HTR-8/SVneo (cell line): ENCODE measurements at regions not wholly inside any gene's neighbourhood (a gene's known extent, or its start where the extent isn't known, plus 50 kb on each side); places are given as distances from the start of the nearest gene placed in this dataset.
"Not testable (repeated sequence)": the region's sequence is repeated elsewhere in the genome, so short reads cannot be mapped to it uniquely, and the experiment has no call there.

Experiments
- DNase-seq: peaks from one replicate; pipeline ENCODE4 v3.0.0; 2011; ENCODE audit warnings: low spot score, mixed read lengths; ENCODE audit not compliant: insufficient read length
- FAIRE-seq: peaks from 2 replicates; lab custom pipeline; 2011; peaks lifted over from hg19 to GRCh38; lab: Jason Lieb, UNC

DNA sequence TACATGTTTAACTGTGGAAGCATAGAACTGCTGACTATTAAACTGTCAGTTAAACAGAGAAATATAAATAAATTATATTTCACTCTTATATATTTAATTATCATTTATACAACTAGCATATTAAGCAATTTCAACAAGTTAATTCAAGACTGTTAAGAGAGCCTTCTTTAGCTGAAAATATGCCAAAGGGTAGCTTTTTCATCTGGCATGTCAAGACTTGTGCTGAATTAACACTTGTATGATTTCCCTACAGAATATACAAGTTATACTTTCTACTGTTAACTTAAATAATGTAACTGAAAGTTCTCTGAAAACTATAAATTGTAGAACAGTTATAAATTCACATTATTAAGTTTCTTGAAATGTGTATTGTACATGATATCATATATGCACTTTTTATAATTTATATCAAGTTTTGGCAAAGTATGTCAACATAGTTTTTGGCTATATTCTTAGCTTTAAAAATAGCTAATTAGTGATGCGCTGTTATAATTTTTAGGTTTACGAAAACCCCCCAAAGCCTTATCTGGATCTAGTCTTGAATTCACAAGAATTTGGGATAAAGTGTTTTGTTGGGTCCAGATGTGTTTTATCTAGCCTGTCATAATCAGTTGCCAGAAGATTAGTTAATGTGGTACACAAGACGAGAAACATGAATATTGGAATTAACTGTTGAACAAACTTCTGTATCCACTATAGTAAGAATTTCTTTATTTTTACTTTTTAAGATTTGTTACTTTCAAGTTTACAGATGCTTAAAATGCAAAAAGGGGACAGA lies 231.1 kb upstream of the FOXP2 start:
- FAIRE-seq = no peak

DNA sequence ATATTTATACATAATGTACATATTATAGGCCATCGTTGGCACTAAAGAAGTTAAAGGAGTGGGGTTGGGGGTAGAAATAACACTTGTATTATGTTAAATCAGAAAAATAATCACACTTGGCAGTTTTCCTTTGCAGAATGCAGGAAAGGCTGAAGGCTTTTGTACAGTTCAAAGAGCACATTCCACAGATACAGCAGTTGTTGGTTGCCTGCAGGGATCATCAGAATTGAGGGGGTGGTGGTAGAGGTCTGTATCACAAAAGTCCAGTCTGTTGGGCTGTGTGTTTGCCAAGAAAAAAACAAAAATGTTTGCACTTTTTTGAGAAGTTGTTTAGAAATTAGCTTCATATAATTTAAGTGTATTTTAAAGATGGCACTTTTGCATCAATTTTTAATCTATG lies 231.8 kb upstream of the FOXP2 start:
- DNase-seq = no peak
- FAIRE-seq = no peak

More for the DNA sequence above, 231.1 kb upstream of the FOXP2 start:
- DNase-seq = no peak

DNA sequence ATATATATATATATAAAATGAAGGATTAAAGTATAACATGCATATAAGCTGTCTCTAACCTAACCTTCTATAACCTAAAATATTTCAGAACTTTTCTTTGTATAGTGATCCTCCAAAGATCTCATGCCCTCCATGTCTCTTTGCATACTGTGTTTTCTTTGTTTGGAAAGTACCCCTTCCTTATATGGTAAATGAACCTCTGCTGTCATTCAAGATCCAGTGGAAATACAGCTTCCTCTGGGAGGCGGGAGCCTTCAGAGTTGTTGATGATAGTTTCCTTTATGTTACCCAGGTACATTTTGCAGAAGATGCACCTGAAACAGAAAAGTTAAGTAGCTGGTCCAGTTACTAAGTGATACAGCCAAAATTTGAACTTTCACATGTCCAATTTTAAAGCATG lies 233.3 kb upstream of the FOXP2 start:
- no peak for FAIRE-seq
- no peak for DNase-seq

DNA sequence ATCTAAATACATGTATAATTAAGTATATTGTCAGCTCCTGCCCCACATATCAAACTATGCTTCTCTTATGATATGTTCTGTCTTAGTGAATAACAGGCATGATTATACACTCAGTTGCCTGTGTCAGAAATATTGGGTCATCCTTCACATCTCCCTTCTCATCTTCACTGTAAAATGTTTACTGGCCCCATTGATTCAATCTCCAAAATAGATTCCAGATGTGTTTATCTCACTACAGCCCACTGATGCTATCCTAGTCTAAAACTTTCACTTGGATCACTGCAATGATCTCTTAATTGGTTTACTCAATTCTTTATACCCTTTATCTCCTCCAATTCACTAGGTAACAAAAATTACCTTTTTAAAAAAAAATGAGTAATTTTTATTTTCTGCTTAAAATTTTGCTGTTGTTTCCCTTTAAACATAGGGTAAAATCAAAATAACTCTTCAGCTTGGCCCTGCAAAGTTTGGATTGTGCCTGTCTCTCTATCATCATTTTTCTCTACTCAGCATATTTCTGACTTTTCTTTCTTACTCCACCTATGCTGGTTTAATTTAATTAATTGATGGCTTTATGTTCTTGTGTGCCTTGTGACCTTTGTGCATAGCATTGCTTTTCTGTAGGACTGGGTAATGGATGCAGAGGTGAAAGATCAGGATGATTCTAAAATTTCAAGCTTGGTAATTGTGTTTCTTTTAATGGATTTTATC lies 233.9 kb upstream of the FOXP2 start:
- DNase-seq (no peak), FAIRE-seq (no peak)

DNA sequence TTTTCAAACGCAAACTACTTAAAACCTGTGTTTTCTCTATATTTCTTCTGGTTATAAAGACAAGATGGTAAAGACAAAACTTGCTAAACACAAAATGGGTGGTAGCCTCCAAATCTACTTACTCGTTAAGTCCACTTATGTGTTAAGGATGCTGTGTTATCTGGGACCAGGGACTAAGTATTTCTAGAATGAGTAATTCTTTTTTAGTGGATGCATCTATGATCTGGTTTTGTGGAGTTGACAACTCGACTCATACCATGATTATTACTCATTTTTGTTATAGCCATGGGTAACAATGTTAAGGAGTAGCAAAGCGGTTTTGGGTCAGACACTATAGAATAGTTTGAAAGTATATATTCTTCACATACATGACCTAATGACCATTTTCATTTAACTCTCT lies 239.5 kb upstream of the FOXP2 start:
- FAIRE-seq (no peak), DNase-seq (no peak)

DNA sequence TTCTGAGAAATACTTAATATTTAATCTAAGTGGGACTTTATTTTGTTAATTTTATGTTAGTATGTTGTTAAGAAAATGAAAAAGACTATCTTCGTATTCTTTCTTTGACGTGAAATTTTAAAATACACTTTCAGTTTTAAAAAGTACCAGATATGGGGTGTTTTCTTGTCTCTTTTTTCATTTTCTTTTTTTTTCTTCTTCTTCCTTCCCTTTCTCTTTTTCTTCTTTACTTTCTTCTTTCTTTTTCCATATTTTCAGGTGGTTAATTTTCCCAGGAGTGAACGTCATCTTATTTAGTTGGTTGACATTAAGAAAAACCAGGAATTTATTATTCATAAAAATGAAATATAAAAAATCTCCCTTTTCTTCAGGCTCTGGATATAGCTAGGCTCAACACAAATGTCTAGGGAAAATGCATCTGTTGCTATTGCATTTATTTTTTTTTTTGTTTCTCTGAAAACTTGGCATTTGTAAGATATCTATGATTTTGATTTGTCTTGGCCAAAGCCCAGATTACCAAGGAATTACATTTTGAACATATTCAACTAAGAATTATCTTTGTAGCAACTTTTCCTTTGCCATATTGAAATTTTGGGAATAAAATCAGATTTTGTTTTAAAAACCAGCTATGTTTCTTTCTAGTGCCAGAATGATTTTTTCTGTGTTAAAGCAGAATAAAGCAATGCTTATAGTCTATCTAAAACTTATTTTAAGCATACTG lies 241.3 kb upstream of the FOXP2 start:
- DNase-seq (no peak), FAIRE-seq (no peak)

DNA sequence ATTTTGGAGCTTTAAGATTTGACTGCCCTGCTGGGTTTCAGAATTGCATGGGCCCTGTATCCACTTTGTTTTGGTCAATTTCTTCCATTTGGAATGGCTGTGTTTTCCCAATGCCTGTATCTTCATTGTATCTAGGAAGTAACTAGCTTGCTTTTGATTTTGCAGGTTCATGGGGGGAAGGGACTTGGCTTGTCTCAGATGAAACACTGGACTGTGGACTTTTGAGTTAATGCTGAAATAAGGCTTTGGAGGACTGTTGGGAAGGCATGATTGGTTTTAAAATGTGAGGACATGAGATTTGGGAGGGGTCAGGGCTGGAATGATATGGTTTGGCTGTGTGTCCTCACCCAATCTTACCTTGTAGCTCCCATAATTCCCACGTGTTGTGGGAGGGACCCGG lies 245.2 kb upstream of the FOXP2 start:
- FAIRE-seq = not testable (repeated sequence)

DNA sequence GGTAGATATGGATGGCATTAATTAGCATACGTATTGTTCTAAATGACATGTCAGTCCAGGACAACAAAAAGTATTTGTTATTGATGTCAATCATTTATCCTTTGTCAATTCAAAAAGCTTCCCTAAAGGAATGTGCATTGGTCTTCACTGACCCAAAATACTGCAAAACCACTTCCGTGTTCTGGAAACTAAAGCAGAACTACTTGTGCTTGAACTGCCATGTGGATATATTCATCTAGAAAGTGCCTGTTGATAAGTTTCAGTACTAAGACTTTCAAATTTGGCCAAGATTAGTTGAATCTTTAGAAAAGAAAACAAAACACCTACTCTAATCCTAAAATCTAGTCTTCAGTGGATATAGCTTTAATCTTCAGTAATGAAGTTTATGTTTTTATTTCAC lies 242.1 kb upstream of the PPP1R3A start:
- DNase-seq (no peak), FAIRE-seq (no peak)

More for the DNA sequence above, 245.2 kb upstream of the FOXP2 start:
- DNase-seq = not testable (repeated sequence)

DNA sequence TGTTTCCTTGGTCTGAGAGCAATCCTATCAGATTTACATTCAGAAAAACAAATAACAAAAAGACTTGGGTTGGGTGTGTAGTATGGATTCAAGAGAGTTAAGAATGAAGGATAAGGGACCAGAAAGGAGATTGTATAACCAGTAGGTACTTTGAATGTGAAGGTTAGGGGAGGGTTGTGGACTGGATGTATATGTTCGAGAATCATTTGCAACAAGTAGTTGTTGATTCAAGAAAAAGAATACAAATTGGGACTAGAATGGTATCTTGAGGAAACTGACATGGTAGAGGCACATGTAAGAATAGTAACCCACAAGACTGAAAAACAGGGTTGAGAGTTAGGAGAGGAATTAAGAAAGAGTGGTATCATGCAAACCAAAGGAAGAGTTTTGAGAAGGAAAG lies 240.0 kb upstream of the PPP1R3A start:
- DNase-seq (no peak), FAIRE-seq (no peak)

DNA sequence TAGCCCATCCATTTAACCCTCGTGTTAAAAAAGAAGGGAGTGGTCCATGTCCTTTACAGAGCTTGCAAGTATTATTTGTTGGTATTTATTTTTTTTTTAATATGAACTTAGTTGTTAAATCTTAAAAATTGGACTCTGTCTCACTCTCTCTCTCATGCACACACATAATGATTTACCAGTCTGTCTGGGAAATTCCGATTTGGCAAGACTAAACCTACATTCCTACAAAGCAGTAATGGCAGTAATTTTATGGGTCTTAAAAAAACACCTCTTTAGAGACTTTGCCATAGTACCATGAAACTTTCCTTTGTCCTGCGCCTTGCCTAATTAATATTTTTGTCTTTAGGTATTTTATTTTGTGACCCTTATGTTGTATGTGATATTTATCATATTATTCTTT lies 239.5 kb upstream of the PPP1R3A start:
- DNase-seq (no peak), FAIRE-seq (no peak)

DNA sequence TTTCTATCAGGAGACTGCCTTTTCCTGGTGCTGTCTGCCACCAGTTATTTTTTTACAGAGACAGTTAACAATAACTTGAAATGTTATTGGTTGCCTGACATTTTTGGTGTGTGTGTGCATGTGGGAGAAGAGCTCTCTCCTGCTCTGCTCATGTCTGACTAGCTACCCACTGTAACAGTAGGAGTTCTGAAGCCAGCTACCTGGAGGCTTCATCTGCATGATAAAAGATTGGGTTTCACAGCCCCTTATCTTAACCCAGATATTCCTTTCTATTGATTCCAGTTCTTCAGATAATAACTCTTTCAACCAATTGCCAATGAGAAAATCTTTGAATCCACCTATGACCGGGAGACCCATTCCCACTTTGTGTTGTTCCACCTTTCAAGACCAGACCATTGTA lies 237.4 kb upstream of the PPP1R3A start:
- FAIRE-seq (no peak), DNase-seq (no peak)

DNA sequence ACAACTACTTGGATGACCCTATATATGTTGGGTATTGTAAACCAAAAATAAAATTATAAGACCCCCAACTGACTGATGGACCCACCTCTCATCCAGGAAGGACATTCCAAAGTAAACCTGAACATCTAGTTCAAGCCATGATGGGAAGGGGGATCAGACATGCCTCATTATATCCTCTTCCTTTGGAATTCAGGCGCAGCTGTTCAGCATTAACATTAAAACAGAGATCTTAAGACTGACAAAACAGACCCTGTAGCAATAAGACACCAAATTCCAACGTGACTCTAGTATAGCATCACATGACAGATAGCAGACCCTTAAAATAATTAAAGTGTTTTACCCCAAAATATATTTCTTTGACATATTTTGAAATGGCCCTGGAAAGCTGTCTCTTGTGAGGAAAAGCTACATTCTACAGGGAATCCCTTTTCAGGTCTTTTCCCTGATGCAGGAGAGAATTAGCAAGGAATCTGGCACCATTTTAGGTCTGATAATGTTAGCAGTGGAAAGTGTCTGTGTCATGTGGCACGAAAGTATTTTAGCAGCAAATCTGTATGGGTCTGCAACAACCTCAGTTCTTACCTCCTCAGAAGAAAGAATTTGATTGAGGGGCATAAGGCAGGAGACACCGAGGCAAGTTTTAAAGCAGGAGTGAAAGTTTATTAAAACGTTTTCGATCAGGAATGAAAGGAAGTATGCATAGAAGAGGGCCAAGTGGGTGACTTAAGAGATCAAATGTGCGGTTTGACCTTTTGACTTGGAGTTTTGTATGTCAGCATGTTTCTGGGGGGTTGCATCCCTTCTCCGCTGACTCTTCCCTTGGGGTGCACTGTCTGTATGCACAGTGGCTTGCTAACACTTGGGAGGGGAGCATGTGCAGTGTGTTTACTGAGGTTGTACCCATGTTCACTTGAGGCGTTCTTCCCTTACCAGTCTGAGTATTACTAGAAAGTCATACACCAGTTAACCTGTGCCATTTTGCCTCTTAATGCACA lies 236.6 kb upstream of the PPP1R3A start:
- no peak for FAIRE-seq
- DNase-seq = no peak

DNA sequence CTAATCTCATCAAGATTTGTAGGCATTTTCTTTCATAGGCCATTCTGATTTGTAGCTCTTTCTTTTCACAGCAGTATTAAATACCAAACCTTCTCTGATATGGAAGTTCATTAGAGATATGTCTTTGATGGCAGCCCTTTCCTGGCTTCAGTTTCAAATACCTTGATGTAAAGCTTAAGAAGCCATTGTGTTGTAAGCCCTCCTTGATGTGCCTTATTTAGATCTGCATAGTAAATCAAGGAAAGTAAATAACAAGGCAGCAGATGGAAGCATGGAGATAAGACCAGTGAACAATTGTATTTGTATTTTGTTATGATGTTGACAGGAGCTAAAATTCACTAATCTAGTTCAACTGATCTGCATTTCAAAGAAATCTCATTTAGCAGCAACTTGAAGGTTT lies 234.9 kb upstream of the PPP1R3A start:
- no peak for FAIRE-seq
- DNase-seq = no peak

DNA sequence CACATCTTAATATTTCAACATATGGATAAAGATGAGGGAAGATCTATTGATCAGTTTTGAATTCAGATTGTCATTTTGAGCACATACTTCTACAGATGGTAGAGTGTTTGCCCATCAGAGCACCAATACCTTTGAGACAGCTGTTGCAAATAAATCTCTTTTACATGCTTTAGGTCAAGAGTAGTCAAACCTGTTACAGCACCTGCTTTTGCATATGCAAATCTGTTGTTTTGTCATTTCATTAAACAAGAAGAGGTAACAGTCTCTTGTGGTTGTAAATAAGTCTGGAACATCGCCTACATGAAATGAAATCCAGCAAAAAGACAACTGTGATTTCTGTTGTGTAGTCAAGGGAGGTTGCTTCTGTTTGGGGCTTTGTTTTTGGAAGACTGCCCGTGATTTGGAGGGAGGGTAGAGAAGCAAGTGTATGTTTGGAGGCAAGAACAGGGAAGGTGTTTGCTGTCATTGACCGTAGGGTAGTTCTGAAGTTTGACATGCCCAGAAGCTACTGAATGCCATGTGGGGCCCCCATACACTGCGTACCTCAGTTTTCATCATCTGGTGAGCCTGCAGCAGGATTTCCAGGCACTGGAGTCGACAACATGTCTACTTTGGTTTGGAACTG lies 233.6 kb upstream of the PPP1R3A start:
- no peak for DNase-seq
- FAIRE-seq = no peak

DNA sequence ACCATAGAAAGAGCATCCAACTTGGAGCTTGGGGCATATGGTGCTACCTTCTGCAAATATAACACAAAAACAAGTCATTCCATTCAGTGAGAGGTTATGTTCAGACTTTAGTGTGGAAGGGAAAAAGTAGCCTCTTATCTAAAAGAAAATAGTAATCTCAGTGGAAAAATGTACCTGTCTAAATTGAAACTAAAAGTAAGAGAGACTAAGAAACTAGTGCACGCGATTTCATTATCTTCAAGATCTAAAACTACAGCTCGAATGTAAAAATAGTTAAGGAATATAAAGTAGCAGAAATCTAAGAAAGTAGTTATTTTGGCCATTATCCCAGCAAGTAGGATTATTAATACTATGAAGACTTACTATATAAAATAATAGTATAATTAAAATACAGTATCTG lies 233.0 kb upstream of the PPP1R3A start:
- DNase-seq = no peak
- FAIRE-seq = no peak

DNA sequence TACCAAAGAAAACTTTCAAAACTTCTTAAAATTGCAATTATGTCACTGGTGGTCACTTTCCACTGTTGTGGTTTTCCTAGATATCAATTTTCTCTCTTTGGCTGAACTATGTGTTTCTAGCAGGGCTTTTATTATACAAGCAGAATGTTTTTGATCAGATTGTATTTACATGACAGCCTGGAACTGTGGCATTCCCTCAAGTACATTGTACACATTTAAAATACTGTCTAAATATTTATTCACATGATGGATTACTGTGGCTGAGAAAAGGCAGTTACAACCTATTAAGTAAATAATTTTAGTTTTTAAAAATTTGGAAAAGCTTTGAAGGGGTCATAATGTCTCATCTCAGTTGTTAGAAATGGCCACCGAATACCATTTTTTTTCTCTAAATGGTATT lies 231.9 kb upstream of the PPP1R3A start:
- DNase-seq (no peak), FAIRE-seq (no peak)

DNA sequence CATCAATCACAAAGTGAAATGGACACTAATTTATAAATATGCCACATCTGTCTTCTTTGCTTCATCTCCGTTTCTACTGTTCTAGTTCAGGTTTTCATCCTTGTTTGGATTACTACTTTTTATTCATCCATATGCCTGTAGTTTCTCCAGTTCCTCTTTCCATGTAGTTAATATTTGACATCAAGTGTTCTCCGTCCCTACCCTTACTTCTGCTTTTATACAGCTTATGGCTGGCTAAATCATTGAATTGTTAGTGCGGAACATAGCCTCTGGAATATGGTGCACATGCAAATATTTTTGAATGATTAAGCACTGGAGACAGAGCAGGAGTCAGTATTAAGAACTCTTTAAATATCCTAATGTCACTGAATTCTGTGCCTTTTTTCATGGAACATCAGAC lies 230.0 kb upstream of the PPP1R3A start:
- DNase-seq (no peak), FAIRE-seq (no peak)

DNA sequence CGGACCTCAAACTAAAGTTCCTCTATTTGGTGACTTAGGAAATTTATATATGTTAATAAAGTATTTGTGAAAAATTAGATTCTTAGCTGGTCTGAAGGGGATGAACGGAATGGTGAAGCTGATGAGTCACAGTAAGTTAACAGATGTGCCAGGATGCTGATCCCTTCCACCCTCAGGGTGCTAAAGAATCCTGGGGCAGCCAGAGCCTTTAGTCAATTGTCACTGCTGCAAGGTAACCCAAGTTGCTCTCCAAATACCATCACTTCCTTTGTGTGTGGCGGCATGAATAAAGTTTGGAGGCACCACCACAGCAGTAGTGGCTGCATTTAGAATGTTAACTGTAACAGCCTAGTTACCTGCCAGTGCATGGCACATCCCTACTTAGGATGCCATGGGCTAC lies 222.6 kb upstream of the PPP1R3A start:
- no peak for DNase-seq
- FAIRE-seq = no peak

DNA sequence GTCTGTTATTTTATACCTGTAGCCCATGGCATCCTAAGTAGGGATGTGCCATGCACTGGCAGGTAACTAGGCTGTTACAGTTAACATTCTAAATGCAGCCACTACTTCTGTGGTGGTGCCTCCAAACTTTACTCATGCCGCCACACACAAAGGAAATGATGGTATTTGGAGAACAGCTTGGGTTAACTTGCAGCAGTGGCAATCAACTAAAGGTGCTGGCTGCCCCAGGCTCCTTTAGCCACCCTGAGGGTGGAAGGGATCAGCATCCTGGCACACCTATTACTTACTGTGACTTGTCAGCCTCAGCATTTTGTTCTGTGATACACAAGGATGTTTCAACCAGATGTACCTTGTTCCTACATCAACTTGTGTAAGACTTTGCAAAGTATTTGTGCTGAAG lies 221.8 kb upstream of the PPP1R3A start:
- DNase-seq (no peak), FAIRE-seq (no peak)

DNA sequence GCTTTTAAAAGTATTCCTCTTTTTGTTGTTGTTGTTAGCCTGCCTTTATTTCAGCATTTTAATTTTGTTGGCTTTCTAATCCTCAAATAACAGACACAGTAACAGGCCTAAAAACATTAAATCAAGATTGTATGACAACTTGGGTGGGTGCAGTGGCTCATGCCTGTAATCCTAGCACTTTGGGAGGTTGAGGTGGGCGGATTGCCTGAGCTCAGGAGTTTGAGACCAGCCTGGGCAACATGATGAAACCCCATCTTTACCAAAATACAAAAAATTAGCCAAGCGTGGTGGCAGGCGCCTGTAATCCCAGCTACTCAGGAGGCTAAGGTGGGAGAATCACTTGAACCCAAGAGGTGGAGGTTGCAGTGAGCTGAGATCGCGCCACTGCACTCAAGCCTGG lies 220.9 kb upstream of the PPP1R3A start:
- FAIRE-seq, DNase-seq: not testable (repeated sequence)
